ENCODE measurements at regions not wholly inside any gene's neighbourhood (a gene's known extent, or its start where the extent isn't known, plus 50 kb on each side); places are given as distances from the start of the nearest gene placed in this dataset.

DNA sequence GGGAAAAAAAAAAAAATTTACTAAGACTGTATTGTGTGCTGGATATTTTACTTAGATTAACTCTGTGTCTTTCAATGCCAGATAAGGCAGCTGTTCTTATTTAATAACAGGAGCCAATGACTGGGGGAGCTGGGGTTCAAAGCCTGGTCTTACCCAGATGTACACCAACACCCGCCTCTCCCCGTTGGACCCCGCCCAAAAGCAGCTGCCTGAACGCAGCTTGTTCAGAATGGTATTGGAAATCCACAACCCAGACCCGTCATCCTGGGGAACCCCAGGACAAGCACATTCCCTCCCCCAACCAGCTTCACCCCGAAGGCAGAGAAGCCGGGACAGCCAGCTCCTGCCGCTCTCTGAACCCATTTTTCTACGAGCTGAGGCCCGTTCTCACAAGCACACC, 113.6 kb upstream of the TMPRSS2 start:
- TF ChIP-seq, protein P1, sequence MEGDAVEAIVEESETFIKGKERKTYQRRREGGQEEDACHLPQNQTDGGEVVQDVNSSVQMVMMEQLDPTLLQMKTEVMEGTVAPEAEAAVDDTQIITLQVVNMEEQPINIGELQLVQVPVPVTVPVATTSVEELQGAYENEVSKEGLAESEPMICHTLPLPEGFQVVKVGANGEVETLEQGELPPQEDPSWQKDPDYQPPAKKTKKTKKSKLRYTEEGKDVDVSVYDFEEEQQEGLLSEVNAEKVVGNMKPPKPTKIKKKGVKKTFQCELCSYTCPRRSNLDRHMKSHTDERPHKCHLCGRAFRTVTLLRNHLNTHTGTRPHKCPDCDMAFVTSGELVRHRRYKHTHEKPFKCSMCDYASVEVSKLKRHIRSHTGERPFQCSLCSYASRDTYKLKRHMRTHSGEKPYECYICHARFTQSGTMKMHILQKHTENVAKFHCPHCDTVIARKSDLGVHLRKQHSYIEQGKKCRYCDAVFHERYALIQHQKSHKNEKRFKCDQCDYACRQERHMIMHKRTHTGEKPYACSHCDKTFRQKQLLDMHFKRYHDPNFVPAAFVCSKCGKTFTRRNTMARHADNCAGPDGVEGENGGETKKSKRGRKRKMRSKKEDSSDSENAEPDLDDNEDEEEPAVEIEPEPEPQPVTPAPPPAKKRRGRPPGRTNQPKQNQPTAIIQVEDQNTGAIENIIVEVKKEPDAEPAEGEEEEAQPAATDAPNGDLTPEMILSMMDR (IDR thresholded peaks at IDR 0.05; ENCODE audit: insufficient read depth, low read depth, low read length, missing control alignments): no peak
- no peak overlapping the region for H3K4me3 ChIP-seq (ENCODE audit: low read depth, low read length)
- no peak for DNase-seq (ENCODE audit: low read depth)

DNA sequence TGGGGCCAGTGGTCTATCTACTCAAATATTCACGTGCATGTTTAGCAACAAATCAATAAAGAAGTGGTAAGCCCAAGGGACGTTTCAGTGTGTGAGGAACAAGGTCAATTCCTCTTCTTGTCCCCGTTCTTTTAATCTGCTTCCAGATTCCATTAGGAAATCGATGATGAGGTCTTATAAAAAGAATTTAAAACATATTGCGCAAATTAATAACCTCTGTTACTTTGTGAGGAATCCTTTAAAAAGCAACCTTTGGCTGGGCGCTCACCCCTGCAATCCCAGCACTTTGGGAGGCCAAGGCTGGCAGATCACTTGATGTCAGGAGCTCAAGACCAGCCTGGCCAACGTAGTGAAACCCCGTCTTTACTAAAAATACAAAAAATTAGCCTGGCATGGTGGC, 113.0 kb upstream of the TMPRSS2 start:
- DNase-seq (ENCODE audit: low read depth): no peak
- TF ChIP-seq, protein P1 (IDR thresholded peaks at IDR 0.05; ENCODE audit: insufficient read depth, low read depth, low read length, missing control alignments): no peak
- no peak overlapping the region for H3K4me3 ChIP-seq (ENCODE audit: low read depth, low read length)

DNA sequence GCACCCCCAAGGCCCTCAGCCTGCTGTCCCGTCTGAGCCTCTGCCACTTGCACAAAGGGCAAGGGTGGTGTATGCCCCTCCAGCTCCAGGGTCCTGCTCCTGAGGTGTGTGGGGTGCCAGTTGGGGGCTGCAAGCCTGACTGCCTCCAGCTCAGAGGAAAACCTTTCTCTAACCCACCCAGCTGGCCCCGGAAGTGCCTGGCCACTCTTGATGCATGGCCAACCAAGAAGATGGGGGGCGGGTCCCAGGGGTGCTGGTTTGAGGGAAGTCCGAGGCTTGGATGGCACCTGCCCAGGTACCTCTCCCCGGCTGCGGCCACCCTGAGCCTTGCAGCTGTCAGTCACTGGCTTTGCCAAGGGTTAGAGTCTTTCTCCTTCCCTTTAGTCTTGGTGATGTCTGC, 112.6 kb upstream of the TMPRSS2 start:
- DNase-seq (ENCODE audit: low read depth): no peak
- H3K4me3 ChIP-seq (ENCODE audit: low read depth, low read length): no peak overlapping the region
- TF ChIP-seq, protein P1 (IDR thresholded peaks at IDR 0.05; ENCODE audit: insufficient read depth, low read depth, low read length, missing control alignments): no peak

DNA sequence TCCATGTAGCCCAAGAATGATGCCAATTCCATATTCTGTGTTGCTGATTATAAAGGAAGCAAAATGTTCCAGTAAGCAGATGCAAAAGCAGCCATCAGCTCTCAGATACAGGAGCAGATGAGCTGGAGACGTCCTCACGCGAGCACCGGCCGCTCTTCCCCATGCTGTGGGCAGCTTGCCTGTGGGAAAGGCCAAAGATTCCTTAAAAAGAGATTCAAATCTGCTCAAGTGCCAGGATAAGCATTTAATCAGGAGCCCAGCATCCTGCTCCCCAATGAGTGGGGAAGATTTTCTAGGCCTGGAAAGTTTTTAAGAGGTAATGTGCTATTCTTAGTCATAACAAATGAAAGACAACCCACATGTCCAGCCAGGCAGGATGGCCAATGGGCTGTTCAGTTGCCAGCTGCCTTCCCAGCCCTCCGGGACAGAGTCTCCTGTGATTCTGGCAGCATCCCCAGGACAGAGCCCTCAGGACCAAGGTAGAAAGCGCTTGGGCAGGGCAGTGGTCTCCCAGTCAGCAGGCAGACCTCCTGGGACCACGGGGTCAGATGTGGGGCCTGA, 108.2 kb upstream of the TMPRSS2 start:
- no peak for DNase-seq (ENCODE audit: low read depth)
- TF ChIP-seq, protein P1 (IDR thresholded peaks at IDR 0.05; ENCODE audit: insufficient read depth, low read depth, low read length, missing control alignments): no peak
- H3K4me3 ChIP-seq (ENCODE audit: low read depth, low read length): no peak overlapping the region

DNA sequence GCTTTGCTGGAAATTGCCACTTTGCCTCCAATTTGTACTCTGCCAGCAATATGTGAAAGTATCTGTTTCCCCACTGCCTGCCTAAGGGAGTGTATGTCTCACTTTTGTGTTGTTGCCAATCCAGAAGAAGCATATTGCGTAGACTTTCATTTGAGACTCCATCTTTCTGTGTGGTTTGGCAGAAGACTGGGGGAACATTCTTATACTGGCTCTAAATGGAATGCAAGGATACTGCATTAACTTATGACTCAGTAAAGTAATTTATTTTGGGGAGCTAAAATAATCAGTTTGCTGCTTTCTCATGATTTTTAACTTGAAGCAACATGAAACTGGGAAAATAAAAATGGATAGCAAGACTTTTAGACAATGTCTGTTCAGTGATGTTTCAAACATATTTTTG, 107.7 kb upstream of the TMPRSS2 start:
- H3K4me3 ChIP-seq (ENCODE audit: low read depth, low read length): no peak overlapping the region
- TF ChIP-seq, protein P1 (IDR thresholded peaks at IDR 0.05; ENCODE audit: insufficient read depth, low read depth, low read length, missing control alignments): no peak
- no peak for DNase-seq (ENCODE audit: low read depth)

DNA sequence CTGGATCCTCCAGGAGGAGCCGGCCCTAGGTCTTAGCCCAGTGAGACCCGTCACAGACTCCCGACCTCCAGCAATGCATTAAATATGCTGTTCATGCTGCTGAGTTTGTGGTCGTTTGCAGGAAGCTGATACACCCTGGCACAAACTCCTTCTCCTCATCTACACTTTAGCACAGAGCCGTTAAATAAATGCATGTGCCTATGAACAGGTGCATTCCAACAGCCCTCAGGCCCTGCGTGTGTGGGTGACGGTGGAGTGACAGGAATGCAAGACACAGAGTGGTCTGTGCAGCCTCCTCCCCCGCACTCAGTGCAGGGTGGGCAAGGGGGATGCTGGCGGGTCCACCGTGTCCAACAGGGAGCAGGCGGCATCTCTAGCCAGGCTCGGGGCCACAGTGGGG, 106.6 kb upstream of the TMPRSS2 start:
- TF ChIP-seq, protein P1 (IDR thresholded peaks at IDR 0.05; ENCODE audit: insufficient read depth, low read depth, low read length, missing control alignments): no peak
- no peak overlapping the region for H3K4me3 ChIP-seq (ENCODE audit: low read depth, low read length)
- DNase-seq (ENCODE audit: low read depth): no peak

DNA sequence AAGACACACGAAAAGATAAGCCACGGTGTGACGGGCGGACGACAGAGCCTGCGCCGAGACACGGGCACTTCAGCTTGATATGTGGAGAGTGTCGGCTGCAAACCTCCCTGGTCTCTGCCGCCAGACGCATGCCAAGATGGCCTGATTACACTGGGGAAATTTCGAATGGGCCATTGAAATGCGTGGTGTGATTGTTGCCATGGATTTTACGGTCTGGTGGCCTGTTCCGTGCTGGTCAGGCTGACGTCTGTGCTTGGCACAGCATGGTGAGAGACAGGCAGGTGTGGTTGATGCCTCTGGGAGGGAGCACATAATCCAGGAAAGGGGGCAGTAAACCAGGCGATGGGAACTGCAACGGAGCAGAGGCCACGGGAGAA, 105.6 kb upstream of the TMPRSS2 start:
- H3K4me3 ChIP-seq (ENCODE audit: low read depth, low read length): no peak overlapping the region
- TF ChIP-seq, protein P1 (IDR thresholded peaks at IDR 0.05; ENCODE audit: insufficient read depth, low read depth, low read length, missing control alignments): no peak
- DNase-seq (ENCODE audit: low read depth): no peak

All from GM12865 (cell line).